DND-41 (cell line): ENCODE measurements at regions not wholly inside any gene's neighbourhood (a gene's known extent, or its start where the extent isn't known, plus 50 kb on each side); places are given as distances from the start of the nearest gene placed in this dataset.

Source experiments
- EZH2 ChIP-seq: IDR thresholded peaks from 3 replicates; pipeline ENCODE4 v1.6.1; 2012; ENCODE audit warnings: borderline replicate concordance, low read depth, mild to moderate bottlenecking, moderate library complexity, low read length, inconsistent platforms; ENCODE audit not compliant: severe bottlenecking
- TF ChIP-seq, protein P1 (sequence below): IDR thresholded peaks from 2 replicates; pipeline ENCODE4 v1.5.1; 2012; ENCODE audit warnings: borderline replicate concordance, low read length, moderate library complexity, mild to moderate bottlenecking; ENCODE audit not compliant: poor library complexity, severe bottlenecking; ENCODE audit errors: extremely low read depth

- TF ChIP-seq, protein P1, sequence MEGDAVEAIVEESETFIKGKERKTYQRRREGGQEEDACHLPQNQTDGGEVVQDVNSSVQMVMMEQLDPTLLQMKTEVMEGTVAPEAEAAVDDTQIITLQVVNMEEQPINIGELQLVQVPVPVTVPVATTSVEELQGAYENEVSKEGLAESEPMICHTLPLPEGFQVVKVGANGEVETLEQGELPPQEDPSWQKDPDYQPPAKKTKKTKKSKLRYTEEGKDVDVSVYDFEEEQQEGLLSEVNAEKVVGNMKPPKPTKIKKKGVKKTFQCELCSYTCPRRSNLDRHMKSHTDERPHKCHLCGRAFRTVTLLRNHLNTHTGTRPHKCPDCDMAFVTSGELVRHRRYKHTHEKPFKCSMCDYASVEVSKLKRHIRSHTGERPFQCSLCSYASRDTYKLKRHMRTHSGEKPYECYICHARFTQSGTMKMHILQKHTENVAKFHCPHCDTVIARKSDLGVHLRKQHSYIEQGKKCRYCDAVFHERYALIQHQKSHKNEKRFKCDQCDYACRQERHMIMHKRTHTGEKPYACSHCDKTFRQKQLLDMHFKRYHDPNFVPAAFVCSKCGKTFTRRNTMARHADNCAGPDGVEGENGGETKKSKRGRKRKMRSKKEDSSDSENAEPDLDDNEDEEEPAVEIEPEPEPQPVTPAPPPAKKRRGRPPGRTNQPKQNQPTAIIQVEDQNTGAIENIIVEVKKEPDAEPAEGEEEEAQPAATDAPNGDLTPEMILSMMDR: no peak
- TF ChIP-seq EZH2: no peak
Measured at GRCh38 chr3:86175593-86176444, 815.1 kb downstream of the VGLL3 start.
